Adipocyte (in vitro differentiated cells): ENCODE measurements at regions not wholly inside any gene's neighbourhood (a gene's known extent, or its start where the extent isn't known, plus 50 kb on each side); places are given as distances from the start of the nearest gene placed in this dataset.

Experiments used
- DNase-seq: peaks from one replicate; pipeline ENCODE4 v3.0.0-alpha.2; 2015; ENCODE audit warnings: low read depth
- H3K27me3 ChIP-seq: replicated peaks from 2 replicates; pipeline ENCODE4 v1.7.0; 2013; ENCODE audit warnings: mild to moderate bottlenecking, low read length, moderate library complexity; ENCODE audit not compliant: control insufficient read depth, insufficient read depth
- H3K36me3 ChIP-seq: 2 replicates; pipeline ENCODE4 v1.7.0; 2013; ENCODE audit warnings: low read length, mild to moderate bottlenecking, moderate library complexity; ENCODE audit not compliant: control insufficient read depth, insufficient read depth, severe bottlenecking
- H3K4me1 ChIP-seq: 2 replicates; pipeline ENCODE4 v1.7.0; 2013; ENCODE audit warnings: mild to moderate bottlenecking, low read length, moderate library complexity; ENCODE audit not compliant: control insufficient read depth, insufficient read depth
- H3K4me3 ChIP-seq: 2 replicates; pipeline ENCODE4 v1.7.0; 2013; ENCODE audit warnings: mild to moderate bottlenecking, low read length, moderate library complexity
- H3K9ac ChIP-seq: 2 replicates; pipeline ENCODE4 v1.7.0; 2013; ENCODE audit warnings: mild to moderate bottlenecking, low read length, moderate library complexity
- H3K9me3 ChIP-seq: 2 replicates; pipeline ENCODE4 v1.7.0; 2013; ENCODE audit warnings: mild to moderate bottlenecking, low read length, moderate library complexity; ENCODE audit not compliant: control insufficient read depth

DNA sequence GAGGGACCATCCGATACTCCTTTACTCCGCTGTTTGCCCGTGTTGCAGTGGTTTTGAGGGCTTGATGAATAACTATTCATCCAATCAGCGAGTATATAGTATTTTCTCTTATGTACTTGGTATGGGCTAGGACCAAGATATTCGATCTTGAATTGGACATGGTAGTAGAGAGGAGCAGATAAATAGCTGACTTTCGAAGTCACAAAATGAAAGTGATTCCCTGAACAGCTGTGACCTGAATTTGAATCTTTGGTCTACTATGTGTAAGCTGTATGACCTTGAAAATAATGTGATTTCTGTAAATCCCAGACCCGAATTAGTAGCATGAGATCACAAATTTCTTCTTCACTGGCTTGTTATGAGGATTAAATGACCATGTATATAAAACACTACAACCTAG, 134.4 kb downstream of the TUSC1 start:
- no peak for DNase-seq
- no peak overlapping the region for H3K4me3 ChIP-seq
- no peaks in the 10 kb centered on the region for H3K4me1 ChIP-seq
- no peak overlapping the region for H3K9ac ChIP-seq
- no peaks in the 10 kb centered on the region for H3K36me3 ChIP-seq
- no peaks in the 10 kb centered on the region for H3K9me3 ChIP-seq
- H3K27me3 ChIP-seq = no peaks in the 10 kb centered on the region

DNA sequence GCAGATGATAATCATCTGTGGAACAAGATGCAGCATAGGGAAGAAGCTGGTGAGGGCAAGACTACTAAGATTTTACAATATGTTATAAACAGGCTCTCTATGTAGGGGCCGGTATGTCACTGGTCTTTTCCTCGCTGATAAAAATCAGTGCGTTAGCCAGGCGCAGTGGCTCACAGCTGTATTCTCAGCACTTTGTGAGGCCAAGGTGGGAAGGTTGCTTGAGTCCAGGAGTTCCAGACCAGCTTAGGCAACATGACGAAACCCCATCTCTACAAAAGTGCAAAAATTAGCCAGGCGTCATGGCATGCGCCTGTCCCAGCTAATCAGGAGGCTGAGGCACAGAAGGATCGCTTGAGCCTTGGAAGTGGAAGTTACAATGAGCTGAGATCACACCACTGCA, 135.9 kb downstream of the TUSC1 start:
- Histone ChIP-seq H3K36me3 (no peaks in the 10 kb centered on the region), H3K9me3 (no peaks in the 10 kb centered on the region), H3K27me3 (no peaks in the 10 kb centered on the region), H3K4me1 (no peaks in the 10 kb centered on the region), H3K4me3 (no peak overlapping the region), H3K9ac (no peak overlapping the region)
- no peak for DNase-seq

DNA sequence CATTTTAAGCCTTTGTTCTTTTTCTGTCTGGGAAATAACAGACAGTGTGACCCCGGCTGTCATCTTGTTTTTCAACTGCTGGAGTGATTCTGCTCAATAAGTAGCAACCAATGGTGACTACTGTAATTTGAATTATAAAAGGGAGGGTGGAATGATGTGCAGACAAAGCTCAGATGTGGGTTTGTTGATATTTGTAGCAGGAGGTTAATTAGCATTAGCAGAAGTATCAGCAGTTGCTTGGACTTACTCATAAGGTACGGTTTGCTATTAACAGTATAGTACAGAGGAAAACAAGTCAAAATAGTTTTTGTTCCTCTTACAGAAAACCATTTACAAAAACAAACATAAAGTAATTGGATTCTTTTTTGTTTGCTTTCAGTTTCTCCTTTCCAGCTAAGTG, 140.4 kb downstream of the TUSC1 start:
- DNase-seq = peak; percentile 19
- H3K4me3 ChIP-seq = no peak overlapping the region
- H3K4me1 ChIP-seq = no peaks in the 10 kb centered on the region
- no peaks in the 10 kb centered on the region for H3K36me3 ChIP-seq
- no peaks in the 10 kb centered on the region for H3K9me3 ChIP-seq
- H3K9ac ChIP-seq = no peak overlapping the region
- no peaks in the 10 kb centered on the region for H3K27me3 ChIP-seq

DNA sequence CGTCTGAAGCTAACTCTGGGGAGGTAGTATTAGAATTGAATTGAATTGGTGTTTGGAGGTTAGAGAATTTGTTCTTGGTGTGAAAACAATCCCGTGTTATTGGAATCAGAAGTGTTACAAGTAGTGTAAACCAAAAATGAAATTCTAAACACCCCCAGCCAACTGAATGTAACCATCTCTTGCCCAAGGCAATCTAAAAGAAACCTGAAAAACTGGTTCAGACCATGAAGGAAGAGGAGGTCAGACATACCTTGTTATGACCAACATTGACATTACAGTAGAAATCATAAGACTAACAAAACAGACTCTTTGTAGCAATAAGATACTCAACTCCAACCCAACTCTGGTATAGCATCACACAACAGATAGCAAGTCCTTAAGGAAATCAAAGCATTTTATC, 159.0 kb downstream of the TUSC1 start:
- Histone ChIP-seq H3K27me3 (no peaks in the 10 kb centered on the region), H3K9ac (no peak overlapping the region), H3K36me3 (no peaks in the 10 kb centered on the region), H3K4me3 (no peak overlapping the region), H3K9me3 (no peaks in the 10 kb centered on the region), H3K4me1 (no peaks in the 10 kb centered on the region)
- no peak for DNase-seq

- no peaks in the 10 kb centered on the region for H3K4me1 ChIP-seq
- no peak overlapping the region for H3K9ac ChIP-seq
- H3K36me3 ChIP-seq = no peaks in the 10 kb centered on the region
- no peak overlapping the region for H3K4me3 ChIP-seq
- H3K27me3 ChIP-seq = no peaks in the 10 kb centered on the region
- no peaks in the 10 kb centered on the region for H3K9me3 ChIP-seq
- no peak for DNase-seq
These were observed 160.5 kb downstream of the TUSC1 start for GRCh38 chr9:25517701-25518100.

GRCh38 chr9:25513509-25514033, 164.7 kb downstream of the TUSC1 start:
- no peaks in the 10 kb centered on the region for H3K9me3 ChIP-seq
- no peaks in the 10 kb centered on the region for H3K27me3 ChIP-seq
- no peak overlapping the region for H3K9ac ChIP-seq
- DNase-seq = peak; percentile 51
- no peak overlapping the region for H3K4me3 ChIP-seq
- H3K36me3 ChIP-seq = no peaks in the 10 kb centered on the region
- H3K4me1 ChIP-seq = no peaks in the 10 kb centered on the region

DNA sequence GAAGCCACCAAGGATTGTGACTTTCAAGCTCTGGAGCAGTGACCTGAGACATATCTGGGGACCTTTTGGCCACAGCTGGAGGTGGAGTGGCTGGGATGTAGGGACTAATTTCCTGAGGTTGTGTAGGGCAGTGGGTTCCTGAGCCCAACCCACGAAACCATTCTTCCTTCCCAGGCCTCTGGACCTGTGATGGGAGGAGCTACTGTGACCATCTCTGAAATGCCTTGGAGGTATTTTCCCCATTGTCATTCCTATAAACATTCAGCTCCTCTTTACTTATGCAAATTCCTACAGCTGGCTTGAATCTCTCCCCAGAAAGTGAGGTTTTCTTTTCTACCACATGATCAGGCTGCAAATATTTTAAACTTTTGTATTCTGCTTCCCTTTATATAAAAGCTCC, 172.6 kb downstream of the TUSC1 start:
- H3K36me3 ChIP-seq = no peaks in the 10 kb centered on the region
- peaks cover 24% of the 10 kb centered on the region for H3K9me3 ChIP-seq
- no peaks in the 10 kb centered on the region for H3K27me3 ChIP-seq
- no peaks in the 10 kb centered on the region for H3K4me1 ChIP-seq
- DNase-seq = no peak
- no peak overlapping the region for H3K9ac ChIP-seq
- no peak overlapping the region for H3K4me3 ChIP-seq

DNA sequence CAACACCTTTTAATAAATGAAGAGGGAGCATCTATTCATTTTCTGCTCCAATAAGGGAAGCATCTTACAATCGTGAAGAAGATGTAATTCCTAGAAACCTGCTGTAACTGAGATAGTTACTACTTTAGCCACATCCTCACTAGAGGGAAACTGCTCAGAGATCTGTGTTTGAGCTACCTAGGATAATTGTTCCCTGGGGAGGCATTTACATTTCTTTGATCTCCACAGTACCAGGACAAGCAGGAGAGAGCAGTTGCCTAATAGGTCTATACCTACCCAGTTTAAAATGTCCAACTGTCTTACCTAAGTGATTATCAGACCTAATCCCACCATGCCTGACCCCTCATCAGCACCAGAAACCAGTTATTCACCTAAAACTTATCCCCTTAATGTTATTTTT, 196.9 kb downstream of the TUSC1 start:
- no peak for DNase-seq
- Histone ChIP-seq H3K4me1 (no peaks in the 10 kb centered on the region), H3K27me3 (no peaks in the 10 kb centered on the region)

GRCh38 chr9:25480696-25481095, 197.5 kb downstream of the TUSC1 start:
- DNase-seq = no peak
- Histone ChIP-seq H3K27me3 (no peaks in the 10 kb centered on the region), H3K4me3 (no peak overlapping the region), H3K4me1 (no peaks in the 10 kb centered on the region), H3K9ac (no peak overlapping the region), H3K36me3 (no peaks in the 10 kb centered on the region), H3K9me3 (no peaks in the 10 kb centered on the region)

More for the DNA sequence above, 196.9 kb downstream of the TUSC1 start:
- no peaks in the 10 kb centered on the region for H3K36me3 ChIP-seq
- no peaks in the 10 kb centered on the region for H3K9me3 ChIP-seq
- no peak overlapping the region for H3K9ac ChIP-seq
- no peak overlapping the region for H3K4me3 ChIP-seq

GRCh38 chr9:25472681-25473080, 205.6 kb downstream of the TUSC1 start:
- H3K36me3 ChIP-seq = no peaks in the 10 kb centered on the region

DNA sequence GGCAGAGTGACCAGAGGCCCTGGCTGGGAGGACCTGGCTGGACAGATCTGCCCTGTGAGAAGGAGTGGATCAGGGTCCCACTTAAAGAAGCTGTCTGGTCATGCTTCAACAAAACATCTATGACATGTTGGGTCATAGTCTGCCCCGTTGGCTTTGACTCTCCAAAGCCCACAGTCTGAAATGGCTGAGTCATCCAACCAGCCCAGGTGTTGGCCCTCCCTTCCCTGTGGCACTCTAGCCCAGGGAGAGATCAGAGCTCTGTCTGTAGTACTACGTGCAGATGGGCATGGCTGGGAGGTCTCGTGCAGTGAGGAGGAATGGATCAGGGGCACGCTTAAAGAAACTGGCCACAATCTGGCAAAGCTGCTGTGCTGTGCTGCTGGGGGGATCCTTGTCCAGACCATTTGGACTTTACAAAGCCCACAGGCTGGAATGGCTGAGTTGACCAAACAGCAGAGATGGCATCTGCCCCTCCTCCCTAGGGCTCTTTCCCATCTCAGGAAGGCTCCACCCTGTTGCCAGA, 206.1 kb downstream of the TUSC1 start:
- peaks cover 19% of the 10 kb centered on the region for H3K9me3 ChIP-seq
- H3K27me3 ChIP-seq = no peaks in the 10 kb centered on the region
- DNase-seq = no peak
- no peaks in the 10 kb centered on the region for H3K4me1 ChIP-seq
- H3K4me3 ChIP-seq = no peak overlapping the region
- no peaks in the 10 kb centered on the region for H3K36me3 ChIP-seq
- H3K9ac ChIP-seq = no peak overlapping the region

More at GRCh38 chr9:25472681-25473080, 205.6 kb downstream of the TUSC1 start:
- Histone ChIP-seq H3K27me3 (no peaks in the 10 kb centered on the region), H3K9ac (no peak overlapping the region), H3K4me3 (no peak overlapping the region), H3K4me1 (no peaks in the 10 kb centered on the region), H3K9me3 (peaks cover 19% of the 10 kb centered on the region)
- DNase-seq = no peak

DNA sequence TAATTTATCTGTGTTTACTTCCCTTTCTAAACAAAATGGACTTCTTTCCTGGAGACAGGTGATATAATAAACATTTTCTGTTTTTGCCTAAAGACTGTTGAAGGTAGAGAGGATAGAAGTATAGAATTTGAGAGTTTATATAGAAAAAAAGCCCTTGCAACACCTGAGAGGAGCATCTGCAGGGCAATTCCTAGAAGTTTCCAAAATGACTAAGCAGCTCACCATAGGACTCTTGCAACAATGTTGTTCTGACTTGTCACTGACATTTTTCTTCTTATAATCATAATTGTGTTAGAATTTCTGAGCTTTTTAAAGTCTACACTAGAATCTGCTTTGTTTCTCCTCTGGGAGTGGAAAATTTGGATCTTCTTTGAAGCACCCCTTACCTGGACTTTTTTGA, 216.8 kb downstream of the TUSC1 start:
- no peak overlapping the region for H3K9ac ChIP-seq
- no peaks in the 10 kb centered on the region for H3K9me3 ChIP-seq
- no peaks in the 10 kb centered on the region for H3K4me1 ChIP-seq
- no peak overlapping the region for H3K4me3 ChIP-seq
- no peaks in the 10 kb centered on the region for H3K36me3 ChIP-seq
- no peak for DNase-seq
- no peaks in the 10 kb centered on the region for H3K27me3 ChIP-seq
